IMR-90 (cell line): ENCODE measurements at regions not wholly inside any gene's neighbourhood (a gene's known extent, or its start where the extent isn't known, plus 50 kb on each side); places are given as distances from the start of the nearest gene placed in this dataset.

Source experiments
- ATAC-seq: fragments of 200-7000 bp; cut with Tn5 transposase; 2 replicates; pipeline ENCODE4 v1.9.1; 2020; ENCODE audit warnings: low read depth, mild to moderate bottlenecking, moderate library complexity
- BruUV-seq: library from RNA; stranded (reverse); fragments of 400-500 nt; replicated peaks from 2 replicates; lab custom pipeline; 2021; lab: Mats Ljungman, UMichigan
- CTCF ChIA-PET: fragments of 300-600 bp; formaldehyde crosslinking; extraction: SDS; loops from one replicate; lab custom pipeline; 2021; ENCODE audit warnings: antibody characterized with exemption; lab: Yijun Ruan, JAX
- POLR2A ChIA-PET: fragments of 300-600 bp; sonication (Branson Sonifier 250); formaldehyde crosslinking; loops from one replicate; lab custom pipeline; 2022; ENCODE audit warnings: antibody characterized with exemption; ENCODE audit not compliant: unreplicated experiment; lab: Charles Lee
- DNase-seq: peaks from one replicate; pipeline ENCODE4 v3.0.0; 2013
- H2AFZ ChIP-seq: replicated peaks from 2 replicates; pipeline ENCODE3; 2013; ENCODE audit warnings: low read length, mild to moderate bottlenecking; ENCODE audit not compliant: poor library complexity
- H2AK5ac ChIP-seq: 2 replicates; pipeline ENCODE4 v1.6.1; 2013; ENCODE audit warnings: low read depth, low read length, inconsistent platforms
- H2AK9ac ChIP-seq: replicated peaks from 2 replicates; pipeline ENCODE3; 2013; ENCODE audit warnings: mild to moderate bottlenecking, low read depth, low read length, moderate library complexity; ENCODE audit not compliant: poor library complexity
- H2BK120ac ChIP-seq: 2 replicates; pipeline ENCODE4 v1.6.1; 2013; ENCODE audit warnings: low read depth, low read length, inconsistent platforms
- H2BK15ac ChIP-seq: 3 replicates; pipeline ENCODE4 v1.6.1; 2013; ENCODE audit warnings: low read depth, low read length, inconsistent platforms
- H2BK20ac ChIP-seq: 2 replicates; pipeline ENCODE4 v1.6.1; 2013; ENCODE audit warnings: low read depth, mild to moderate bottlenecking, inconsistent platforms, low read length, moderate library complexity
- H2BK5ac ChIP-seq: 2 replicates; pipeline ENCODE4 v1.6.1; 2013; ENCODE audit warnings: mild to moderate bottlenecking, low read depth, low read length, inconsistent platforms; ENCODE audit not compliant: poor library complexity, severe bottlenecking
- H3K14ac ChIP-seq: replicated peaks from 2 replicates; pipeline ENCODE4 v1.6.1; 2013; ENCODE audit warnings: low read depth, low read length, inconsistent platforms
- H3K18ac ChIP-seq: 2 replicates; pipeline ENCODE4 v1.6.1; 2013; ENCODE audit warnings: low read depth, low read length, control low read depth
- H3K23ac ChIP-seq: 2 replicates; pipeline ENCODE4 v1.6.1; 2013; ENCODE audit warnings: low read depth, low read length, inconsistent platforms
- H3K27ac ChIP-seq: 2 replicates; pipeline ENCODE4 v1.5.1; 2013; ENCODE audit warnings: mild to moderate bottlenecking, control low read depth, low read length; ENCODE audit not compliant: insufficient read depth
- H3K27me3 ChIP-seq: 2 replicates; pipeline ENCODE4 v1.6.1; 2013; ENCODE audit warnings: low read length; ENCODE audit not compliant: control insufficient read depth, insufficient read depth
- H3K36me3 ChIP-seq: 2 replicates; pipeline ENCODE4 v1.6.1; 2013; ENCODE audit warnings: low read length, mixed read lengths; ENCODE audit not compliant: control insufficient read depth, insufficient read depth
- H3K4ac ChIP-seq: 2 replicates; pipeline ENCODE4 v1.6.1; 2013; ENCODE audit warnings: low read depth, low read length, inconsistent platforms
- H3K4me1 ChIP-seq: 2 replicates; pipeline ENCODE4 v1.6.1; 2013; ENCODE audit warnings: low read length, mixed read lengths; ENCODE audit not compliant: control insufficient read depth, insufficient read depth
- H3K4me2 ChIP-seq: 2 replicates; pipeline ENCODE4 v1.6.1; 2013; ENCODE audit warnings: low read depth, mild to moderate bottlenecking, control low read depth, low read length, moderate library complexity
- H3K4me3 ChIP-seq: 2 replicates; pipeline ENCODE4 v1.5.1; 2013; ENCODE audit warnings: low read depth, mild to moderate bottlenecking, control low read depth, low read length, moderate library complexity; ENCODE audit not compliant: insufficient read depth
- H3K56ac ChIP-seq: 2 replicates; pipeline ENCODE4 v1.6.1; 2013; ENCODE audit warnings: low read length, inconsistent platforms; ENCODE audit not compliant: insufficient read depth; ENCODE audit errors: extremely low read depth
- H3K79me1 ChIP-seq, 2 experiments: 2 replicates each; pipeline ENCODE4 v1.6.1; 2013; ENCODE audit warnings: low read length in 2 of 2, inconsistent platforms in 1 of 2, low read depth in 1 of 2
- H3K9ac ChIP-seq: 2 replicates; pipeline ENCODE4 v1.6.1; 2013; ENCODE audit warnings: low read depth, low read length, control low read depth
- H3K9me1 ChIP-seq: 2 replicates; pipeline ENCODE4 v1.6.1; 2013; ENCODE audit warnings: low read length, inconsistent platforms; ENCODE audit not compliant: insufficient read depth
- H3K9me3 ChIP-seq: 2 replicates; pipeline ENCODE4 v1.6.1; 2013; ENCODE audit warnings: low read length; ENCODE audit not compliant: control insufficient read depth, insufficient read depth
- H4K20me1 ChIP-seq: 2 replicates; pipeline ENCODE4 v1.6.1; 2013; ENCODE audit warnings: low read length, inconsistent platforms; ENCODE audit not compliant: insufficient read depth
- H4K5ac ChIP-seq: 2 replicates; pipeline ENCODE4 v1.6.1; 2013; ENCODE audit warnings: mild to moderate bottlenecking, low read depth, low read length, control low read depth
- H4K8ac ChIP-seq, 2 experiments: 2 replicates each; pipeline ENCODE4 v1.6.1; 2013; ENCODE audit warnings: low read depth in 2 of 2, low read length in 2 of 2, control low read depth in 1 of 2, inconsistent platforms in 1 of 2
- H4K91ac ChIP-seq: 2 replicates; pipeline ENCODE4 v1.6.1; 2013; ENCODE audit warnings: low read depth, low read length, inconsistent platforms; ENCODE audit not compliant: insufficient read depth
- BHLHE40 ChIP-seq: fragments of 150-350 bp; IDR thresholded peaks from 2 replicates; pipeline ENCODE4 v1.6.1; 2016; ENCODE audit warnings: mild to moderate bottlenecking, low read depth, low read length
- CEBPB ChIP-seq: IDR thresholded peaks from 2 replicates; pipeline ENCODE4 v1.6.1; 2012; ENCODE audit warnings: low read depth, low read length, improper control_type of control experiment
- CHD1 ChIP-seq: IDR thresholded peaks from 2 replicates; pipeline ENCODE4 v1.6.1; 2012; ENCODE audit warnings: low read depth, low read length, improper control_type of control experiment
- CTCF ChIP-seq: conservative IDR thresholded peaks from 2 replicates; pipeline ENCODE4 v1.5.1; 2012; ENCODE audit warnings: mild to moderate bottlenecking, low read depth, low read length, improper control_type of control experiment
- MAFK ChIP-seq: IDR thresholded peaks from 2 replicates; pipeline ENCODE4 v1.6.1; 2012; ENCODE audit warnings: low read depth, low read length, improper control_type of control experiment
- NFE2L2 ChIP-seq: fragments of 150-350 bp; IDR thresholded peaks from 2 replicates; pipeline ENCODE4 v1.6.1; 2016; ENCODE audit warnings: low read depth, mild to moderate bottlenecking, low read length
- POLR2A ChIP-seq: IDR thresholded peaks from 2 replicates; pipeline ENCODE4 v1.6.1; 2012; ENCODE audit warnings: mild to moderate bottlenecking, low read depth, low read length
- RAD21 ChIP-seq: IDR thresholded peaks from 2 replicates; pipeline ENCODE4 v1.6.1; 2012; ENCODE audit warnings: low read length, improper control_type of control experiment
- RFX5 ChIP-seq: IDR thresholded peaks from 2 replicates; pipeline ENCODE4 v1.8.0; 2012; ENCODE audit warnings: low read depth, mild to moderate bottlenecking, low read length, moderate library complexity
- WGBS, 2 experiments: methylation state at CpG; one replicate each; pipeline versions ENCODE4 v1.1.5 to v1.1.7; 2013; ENCODE audit warnings: missing lambda C conversion rate in 2 of 2; ENCODE audit not compliant: insufficient read length in 1 of 2; ENCODE audit errors: extremely low coverage in 2 of 2; 5-methylcytosine and 5-hydroxymethylcytosine counted together
- dilution Hi-C: fragments of 300-500 bp; cut with HindIII; formaldehyde crosslinking; loops from one replicate; pipeline ENCODE4 v1.14.3; 2018; ENCODE audit warnings: low sequenced_read_pairs; ENCODE audit not compliant: unreplicated experiment
- in situ Hi-C: fragments of 300-500 bp; cut with MboI; formaldehyde crosslinking; loops from 3 replicates; pipeline ENCODE4 v1.14.3; 2019; ENCODE audit warnings: low sequenced_read_pairs, inconsistent platforms, mixed read lengths
- intact Hi-C: fragments of 100-400 bp; cut with micrococcal nuclease; formaldehyde crosslinking; loops from 2 replicates; pipeline ENCODE4 v1.10.0; 2022
- TF ChIP-seq, protein P1 (sequence below): fragments of 150-350 bp; IDR thresholded peaks from 2 replicates; pipeline ENCODE4 v1.6.1; 2016; ENCODE audit warnings: low read depth, mild to moderate bottlenecking, low read length, moderate library complexity, borderline replicate concordance

- Histone ChIP-seq H3K9me1 (no peaks in the 10 kb centered on the region), H2BK20ac (no peak overlapping the region), H2BK120ac (no peak overlapping the region), H3K4me2 (no peak overlapping the region), H2AFZ (no peak overlapping the region), H3K4ac (no peak overlapping the region), H3K56ac (no peak overlapping the region), H3K9ac (no peak overlapping the region), H2AK9ac (no peak overlapping the region), H3K4me1 (no peaks in the 10 kb centered on the region), H3K27me3 (no peaks in the 10 kb centered on the region), H4K20me1 (no peaks in the 10 kb centered on the region), H4K91ac (no peak overlapping the region), H2BK5ac (no peak overlapping the region), H4K5ac (no peak overlapping the region), H3K23ac (no peak overlapping the region), H3K27ac (no peak overlapping the region), H4K8ac (no peak overlapping the region), H3K14ac (no peak overlapping the region), H3K36me3 (no peaks in the 10 kb centered on the region), H3K9me3 (no peaks in the 10 kb centered on the region), H3K79me1 (no peaks in the 10 kb centered on the region), H2AK5ac (no peak overlapping the region), H3K18ac (no peak overlapping the region), H3K4me3 (no peak overlapping the region), H2BK15ac (no peak overlapping the region)
- 17% methylated on average over 1 of the region's 3 CpGs; no CpG with 5 or more reads in 1 of the 2 experiments for WGBS, 2 experiments
- no peak for ATAC-seq
- in situ Hi-C loops, result no loop called here
- CTCF ChIA-PET, result no interaction called here
- no TSS peak for BruUV-seq
- dilution Hi-C loops, result no loop called here
- intact Hi-C loops, result no loop called here
- no peak for DNase-seq
- POLR2A ChIA-PET, result no interaction called here
- TF ChIP-seq MAFK, result no peak
- no peak for TF ChIP-seq CTCF
- TF ChIP-seq NFE2L2, result no peak
- no peak for TF ChIP-seq CEBPB
- no peak for TF ChIP-seq CHD1
- TF ChIP-seq POLR2A, result no peak
- TF ChIP-seq RFX5, result no peak
- no peak for TF ChIP-seq RAD21
- TF ChIP-seq BHLHE40, result no peak
- TF ChIP-seq, protein P1, sequence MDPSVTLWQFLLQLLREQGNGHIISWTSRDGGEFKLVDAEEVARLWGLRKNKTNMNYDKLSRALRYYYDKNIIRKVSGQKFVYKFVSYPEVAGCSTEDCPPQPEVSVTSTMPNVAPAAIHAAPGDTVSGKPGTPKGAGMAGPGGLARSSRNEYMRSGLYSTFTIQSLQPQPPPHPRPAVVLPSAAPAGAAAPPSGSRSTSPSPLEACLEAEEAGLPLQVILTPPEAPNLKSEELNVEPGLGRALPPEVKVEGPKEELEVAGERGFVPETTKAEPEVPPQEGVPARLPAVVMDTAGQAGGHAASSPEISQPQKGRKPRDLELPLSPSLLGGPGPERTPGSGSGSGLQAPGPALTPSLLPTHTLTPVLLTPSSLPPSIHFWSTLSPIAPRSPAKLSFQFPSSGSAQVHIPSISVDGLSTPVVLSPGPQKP, result no peak
Measured at GRCh38 chr1:30274173-30274970, 449.0 kb downstream of the MATN1 start.
